MCF 10A (cell line): ENCODE measurements at regions not wholly inside any gene's neighbourhood (a gene's known extent, or its start where the extent isn't known, plus 50 kb on each side); places are given as distances from the start of the nearest gene placed in this dataset.
A peak's percentile ranks its signal among the peaks of the same experiment; 100 is the strongest.

Source experiments
- BruUV-seq: library from RNA; stranded (reverse); fragments of 400-500 nt; replicated peaks from 2 replicates; lab custom pipeline; 2021; lab: Mats Ljungman, UMichigan
- CTCF ChIA-PET: fragments of 300-600 bp; sonication (Branson Sonifier 250); formaldehyde crosslinking; extraction: SDS; loops from one replicate; lab custom pipeline; 2021; ENCODE audit warnings: antibody characterized with exemption, inconsistent platforms; lab: Yijun Ruan, JAX
- POLR2A ChIA-PET: fragments of 300-600, 350-650 bp; sonication (Branson Sonifier 250); formaldehyde crosslinking; extraction: SDS; loops from one replicate; lab custom pipeline; 2020; ENCODE audit warnings: antibody characterized with exemption, inconsistent platforms; lab: Yijun Ruan, JAX
- DNase-seq: peaks from one replicate; pipeline ENCODE4 v3.0.0-alpha.2; 2018; ENCODE audit not compliant: unreplicated experiment
- H3K27ac Mint-ChIP-seq: one replicate; pipeline ENCODE4 v1.8.0; 2022; ENCODE audit warnings: mild to moderate bottlenecking, low read depth, mixed read lengths; ENCODE audit not compliant: unreplicated experiment
- H3K27me3 Mint-ChIP-seq: one replicate; pipeline ENCODE4 v1.8.0; 2022; ENCODE audit warnings: mixed read lengths; ENCODE audit not compliant: insufficient read depth, unreplicated experiment
- H3K36me3 Mint-ChIP-seq: one replicate; pipeline ENCODE4 v1.8.0; 2022; ENCODE audit warnings: mild to moderate bottlenecking, moderate library complexity, mixed read lengths; ENCODE audit not compliant: insufficient read depth, unreplicated experiment
- H3K4me1 Mint-ChIP-seq: one replicate; pipeline ENCODE4 v1.8.0; 2022; ENCODE audit warnings: mixed read lengths; ENCODE audit not compliant: insufficient read depth, unreplicated experiment
- H3K4me3 Mint-ChIP-seq: one replicate; pipeline ENCODE4 v1.8.0; 2022; ENCODE audit warnings: mild to moderate bottlenecking, moderate library complexity, mixed read lengths; ENCODE audit not compliant: unreplicated experiment
- H3K9me3 Mint-ChIP-seq: one replicate; pipeline ENCODE4 v1.8.0; 2022; ENCODE audit warnings: mixed read lengths; ENCODE audit not compliant: unreplicated experiment
- CTCF ChIP-seq: fragments of 200-600 bp; IDR thresholded peaks from one replicate; pipeline ENCODE4 v1.8.0; 2022; ENCODE audit warnings: antibody characterized with exemption, mild to moderate bottlenecking; ENCODE audit not compliant: unreplicated experiment
- intact Hi-C: fragments of 100-400 bp; cut with micrococcal nuclease; formaldehyde crosslinking; loops from 2 replicates; pipeline ENCODE4 v1.14.1; 2022

- H3K27ac Mint-ChIP-seq = no peak overlapping the region
- BruUV-seq = no TSS peak
- H3K9me3 Mint-ChIP-seq = no peaks in the 10 kb centered on the region
- POLR2A ChIA-PET = no interaction called here
- H3K4me1 Mint-ChIP-seq = no peaks in the 10 kb centered on the region
- CTCF ChIA-PET = no interaction called here
- intact Hi-C loops = no loop called here
- no peak overlapping the region for H3K4me3 Mint-ChIP-seq
- H3K27me3 Mint-ChIP-seq = no peaks in the 10 kb centered on the region
- DNase-seq = no peak
- H3K36me3 Mint-ChIP-seq = peaks cover 6% of the 10 kb centered on the region
- no peak for TF ChIP-seq CTCF
Observed at GRCh38 chr11:26835611-26836010, 113.8 kb upstream of the SLC5A12 start.

- intact Hi-C loops = no loop called here
- Mint-ChIP-seq H3K9me3 (no peaks in the 10 kb centered on the region), H3K4me3 (no peak overlapping the region), H3K36me3 (peaks cover 6% of the 10 kb centered on the region), H3K4me1 (peaks cover 13% of the 10 kb centered on the region), H3K27me3 (no peaks in the 10 kb centered on the region), H3K27ac (no peak overlapping the region)
- no peak for DNase-seq
- ChIA-PET POLR2A (no interaction called here), CTCF (no interaction called here)
- BruUV-seq = no TSS peak
- TF ChIP-seq CTCF = no peak
Observed at GRCh38 chr11:26837154-26837553, 115.3 kb upstream of the SLC5A12 start.

GRCh38 chr11:26839911-26840698 is 118.2 kb upstream of the SLC5A12 start:
- no peak for TF ChIP-seq CTCF
- H3K4me1 Mint-ChIP-seq = peaks cover 21% of the 10 kb centered on the region
- no peak overlapping the region for H3K27ac Mint-ChIP-seq
- peaks cover 6% of the 10 kb centered on the region for H3K36me3 Mint-ChIP-seq
- CTCF ChIA-PET = interaction anchor here (0.6 kb wide), 1 partner anchor 11 kb away, joined by 3 read pairs; no protein-coding TSS in a partner anchor
- no TSS peak for BruUV-seq
- no peaks in the 10 kb centered on the region for H3K27me3 Mint-ChIP-seq
- H3K4me3 Mint-ChIP-seq = no peak overlapping the region
- intact Hi-C loops = no loop called here
- POLR2A ChIA-PET = interaction anchor here (0.9 kb wide), 1 partner anchor 12 kb away, joined by 3 read pairs; no protein-coding TSS in a partner anchor
- no peak for DNase-seq
- no peaks in the 10 kb centered on the region for H3K9me3 Mint-ChIP-seq

GRCh38 chr11:26841818-26842473 is 120.1 kb upstream of the SLC5A12 start:
- peak; percentile 17 for DNase-seq
- CTCF ChIA-PET = interaction anchor here (0.6 kb wide), 1 partner anchor 68 kb away, joined by 3 read pairs; no protein-coding TSS in a partner anchor
- Mint-ChIP-seq H3K4me3 (no peak overlapping the region), H3K27me3 (no peaks in the 10 kb centered on the region), H3K27ac (peak overlapping the region; percentile 70), H3K4me1 (peaks cover 21% of the 10 kb centered on the region), H3K36me3 (peaks cover 6% of the 10 kb centered on the region), H3K9me3 (no peaks in the 10 kb centered on the region)
- POLR2A ChIA-PET = interaction anchor here (0.7 kb wide), 2 partner anchors 13 to 200 kb away, joined by 3 to 4 read pairs; no protein-coding TSS in a partner anchor
- no peak for TF ChIP-seq CTCF
- BruUV-seq = no TSS peak
- intact Hi-C loops = no loop called here
